HG02885 (cell line): ENCODE measurements at regions not wholly inside any gene's neighbourhood (a gene's known extent, or its start where the extent isn't known, plus 50 kb on each side); places are given as distances from the start of the nearest gene placed in this dataset.
"Not testable (repeated sequence)": the region's sequence is repeated elsewhere in the genome, so short reads cannot be mapped to it uniquely, and the experiment has no call there.

Experiments used
- ATAC-seq: cut with Tn5 transposase; IDR thresholded peaks from one replicate; pipeline ENCODE4 v1.9.1; 2021; ENCODE audit warnings: mild to moderate bottlenecking; ENCODE audit not compliant: unreplicated experiment, poor library complexity

DNA sequence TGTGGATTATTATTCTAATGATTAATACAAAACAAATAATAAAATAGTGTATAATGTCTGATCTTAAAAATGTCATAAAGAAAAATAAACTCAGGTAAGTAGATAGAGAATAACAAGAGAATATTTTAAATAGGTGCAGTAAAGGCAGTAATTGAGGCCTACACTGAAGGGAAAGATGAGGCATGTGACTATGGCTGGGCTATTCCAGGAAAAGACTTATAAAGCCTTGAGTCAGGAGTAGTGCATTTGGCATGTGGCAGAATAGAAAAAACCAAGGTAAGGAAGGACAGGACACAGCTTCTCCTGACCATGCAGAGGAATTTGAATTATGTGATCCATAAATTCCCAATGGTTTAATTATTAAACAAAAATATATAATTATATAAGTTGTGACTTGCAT lies 215.6 kb upstream of the C1QTNF3 start:
- not testable (repeated sequence) for ATAC-seq

DNA sequence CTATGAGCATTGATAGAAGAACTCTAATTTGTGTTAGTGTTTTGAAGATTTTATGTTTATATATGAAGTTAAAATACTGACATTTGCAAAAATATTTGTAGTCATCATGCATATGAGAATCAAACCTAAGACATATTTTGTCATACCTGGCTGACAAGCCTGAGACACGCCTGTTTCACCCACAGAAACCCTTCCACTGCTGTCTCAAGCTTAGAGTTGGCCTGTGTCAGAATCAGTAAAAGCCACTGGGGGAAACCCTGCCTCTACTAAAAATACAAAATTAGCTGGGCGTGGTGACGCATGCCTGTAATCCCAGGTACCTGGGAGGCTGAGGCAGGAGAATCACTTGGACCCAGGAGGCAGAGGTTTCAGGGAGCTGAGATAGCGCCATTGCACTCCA lies 218.0 kb upstream of the C1QTNF3 start:
- ATAC-seq: peak; percentile 65

DNA sequence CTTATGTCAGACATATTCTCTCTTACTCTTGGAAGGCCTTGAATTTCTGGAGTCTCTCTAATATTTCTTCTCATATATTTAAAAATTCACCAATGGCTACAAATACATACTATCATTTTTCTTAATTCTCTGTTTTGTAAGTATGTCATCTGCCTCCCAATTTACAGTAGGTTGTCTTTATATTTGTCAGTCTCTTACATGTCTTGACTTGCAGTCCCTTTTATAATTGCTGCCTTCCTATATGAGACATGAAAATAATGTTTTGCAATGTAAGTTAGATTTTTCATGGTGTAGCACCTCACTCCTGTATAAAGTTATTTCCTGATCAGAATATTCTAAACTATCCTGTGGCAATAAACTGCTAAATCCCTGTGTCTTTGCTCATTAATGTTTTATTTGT lies 223.1 kb upstream of the C1QTNF3 start:
- not testable (repeated sequence) for ATAC-seq

DNA sequence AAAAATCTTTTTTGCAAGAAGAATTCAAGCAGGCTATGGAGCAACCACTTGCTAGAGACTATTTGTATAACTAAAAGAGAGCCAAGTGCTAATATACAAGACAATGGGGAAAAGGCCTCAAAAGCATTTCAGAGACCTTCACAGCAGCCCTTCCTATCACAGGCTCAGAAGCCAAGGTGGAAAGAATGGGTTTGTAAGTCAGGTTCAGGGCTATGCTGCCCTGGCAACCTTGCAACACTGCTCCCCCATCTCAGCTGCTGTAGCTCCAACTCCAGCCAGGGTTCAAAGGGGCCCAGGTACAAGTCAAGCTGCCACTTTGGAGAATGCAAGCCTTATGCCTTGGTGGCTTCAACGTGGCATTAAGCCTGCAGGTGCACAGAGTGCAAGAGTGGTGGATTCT lies 253.7 kb upstream of the C1QTNF3 start:
- ATAC-seq: not testable (repeated sequence)

DNA sequence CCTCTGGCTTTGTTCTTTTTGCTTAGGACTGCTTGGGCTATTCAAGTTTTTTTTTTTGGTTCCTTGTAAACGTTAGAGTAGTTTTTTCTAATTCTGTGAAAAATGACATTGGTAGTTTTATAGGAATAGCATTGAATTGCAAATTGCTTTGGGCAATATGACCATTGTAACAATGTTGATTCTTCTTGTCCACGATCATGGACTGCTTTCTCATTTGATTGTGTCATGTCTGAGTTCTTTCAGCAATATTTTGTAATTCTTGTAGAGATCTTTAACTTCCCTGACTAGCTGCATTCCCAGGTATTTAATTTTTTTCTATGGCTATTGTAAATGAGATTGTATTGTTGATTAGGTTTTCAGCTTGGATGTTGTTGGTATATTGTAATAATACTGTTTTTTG lies 286.2 kb upstream of the C1QTNF3 start:
- not testable (repeated sequence) for ATAC-seq

DNA sequence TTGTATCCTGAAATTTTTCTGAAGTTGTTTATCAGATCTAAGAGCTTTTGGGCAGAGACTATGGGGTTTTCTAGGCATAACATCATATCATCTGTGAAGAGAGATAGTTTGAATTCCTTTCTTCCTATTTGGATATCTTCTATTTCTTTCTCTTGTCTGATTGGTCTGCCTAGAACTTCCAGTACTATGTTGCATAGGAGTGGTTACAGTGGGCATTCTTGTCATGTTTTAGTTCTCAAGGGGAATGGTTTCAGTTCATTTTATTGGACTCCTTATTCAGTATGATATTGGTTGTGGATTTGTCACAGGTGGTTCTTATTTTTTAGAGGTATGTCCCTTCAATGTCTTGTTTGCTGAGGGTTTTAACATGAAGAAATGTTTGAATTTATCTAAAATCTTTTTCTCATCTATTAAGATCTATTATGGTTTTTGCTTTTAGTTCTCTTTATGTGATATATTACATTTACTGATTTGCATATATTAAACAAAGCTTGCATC lies 286.6 kb upstream of the C1QTNF3 start:
- not testable (repeated sequence) for ATAC-seq

GRCh38 chr5:34331928-34332454 lies 289.0 kb upstream of the C1QTNF3 start:
- not testable (repeated sequence) for ATAC-seq

- ATAC-seq: not testable (repeated sequence)
Measured at GRCh38 chr5:34339408-34340001, 296.5 kb upstream of the C1QTNF3 start.

DNA sequence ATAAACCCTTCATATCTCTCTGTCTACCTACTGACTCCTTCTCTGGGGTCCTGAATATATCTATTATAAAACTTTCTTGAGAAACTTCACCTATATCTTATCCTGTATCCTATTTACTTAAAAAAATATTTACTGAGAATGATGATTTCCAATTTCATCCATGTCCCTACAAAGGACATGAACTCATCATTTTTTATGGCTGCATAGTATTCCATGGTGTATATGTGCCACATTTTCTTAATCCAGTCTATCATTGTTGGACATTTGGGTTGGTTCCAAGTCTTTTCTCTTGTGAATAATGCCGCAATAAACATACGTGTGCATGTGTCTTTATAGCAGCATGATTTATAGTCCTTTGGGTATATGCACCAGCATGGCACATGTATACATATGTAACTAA lies 301.7 kb upstream of the RAI14 start:
- ATAC-seq: not testable (repeated sequence)

GRCh38 chr5:34371417-34371816 lies 284.7 kb upstream of the RAI14 start:
- ATAC-seq: peak; percentile 68

DNA sequence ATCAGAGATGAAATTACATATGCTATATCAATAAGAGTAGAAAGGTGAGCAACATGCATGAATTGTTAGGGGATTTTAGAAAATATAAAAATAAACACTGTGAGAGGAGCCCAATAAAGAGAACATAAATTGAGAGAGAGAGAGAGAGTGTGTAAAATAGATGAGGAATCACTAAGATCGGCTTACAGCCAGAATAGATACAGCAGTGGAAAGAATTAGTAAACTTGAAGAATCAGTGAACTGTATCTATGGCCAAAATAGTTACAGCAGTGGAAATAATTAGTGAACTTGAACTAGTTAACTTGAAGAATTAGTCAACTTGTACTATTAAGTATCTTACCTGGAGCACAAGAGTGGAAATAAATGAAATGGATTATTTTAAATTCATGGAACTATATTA lies 284.3 kb upstream of the RAI14 start:
- peak; percentile 73 for ATAC-seq

GRCh38 chr5:34372739-34373138 lies 283.4 kb upstream of the RAI14 start:
- not testable (repeated sequence) for ATAC-seq

- not testable (repeated sequence) for ATAC-seq
Measured at GRCh38 chr5:34377651-34378050, 278.5 kb upstream of the RAI14 start.

- ATAC-seq: not testable (repeated sequence)
Measured at GRCh38 chr5:34378498-34378897, 277.6 kb upstream of the RAI14 start.

GRCh38 chr5:34388754-34389153 lies 267.4 kb upstream of the RAI14 start:
- not testable (repeated sequence) for ATAC-seq

DNA sequence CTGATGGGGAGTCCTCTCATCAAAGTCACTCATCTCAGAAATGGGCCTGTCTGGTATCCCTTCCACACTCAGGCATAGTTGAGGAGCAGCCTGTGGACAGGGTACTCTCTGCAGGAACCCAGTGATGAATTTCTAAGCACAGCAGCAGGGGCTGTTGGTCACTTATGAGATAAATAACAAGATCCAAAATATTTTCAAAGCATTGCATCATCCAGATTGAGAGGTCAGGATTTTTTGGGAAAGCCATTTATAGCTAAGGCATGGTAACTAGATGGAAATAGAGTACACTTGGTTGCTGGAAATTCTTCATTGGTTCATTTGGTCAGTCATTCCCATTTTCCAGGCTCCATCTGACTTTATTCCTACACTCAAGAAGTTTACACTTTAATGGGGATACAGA lies 246.8 kb upstream of the RAI14 start:
- no peak for ATAC-seq

DNA sequence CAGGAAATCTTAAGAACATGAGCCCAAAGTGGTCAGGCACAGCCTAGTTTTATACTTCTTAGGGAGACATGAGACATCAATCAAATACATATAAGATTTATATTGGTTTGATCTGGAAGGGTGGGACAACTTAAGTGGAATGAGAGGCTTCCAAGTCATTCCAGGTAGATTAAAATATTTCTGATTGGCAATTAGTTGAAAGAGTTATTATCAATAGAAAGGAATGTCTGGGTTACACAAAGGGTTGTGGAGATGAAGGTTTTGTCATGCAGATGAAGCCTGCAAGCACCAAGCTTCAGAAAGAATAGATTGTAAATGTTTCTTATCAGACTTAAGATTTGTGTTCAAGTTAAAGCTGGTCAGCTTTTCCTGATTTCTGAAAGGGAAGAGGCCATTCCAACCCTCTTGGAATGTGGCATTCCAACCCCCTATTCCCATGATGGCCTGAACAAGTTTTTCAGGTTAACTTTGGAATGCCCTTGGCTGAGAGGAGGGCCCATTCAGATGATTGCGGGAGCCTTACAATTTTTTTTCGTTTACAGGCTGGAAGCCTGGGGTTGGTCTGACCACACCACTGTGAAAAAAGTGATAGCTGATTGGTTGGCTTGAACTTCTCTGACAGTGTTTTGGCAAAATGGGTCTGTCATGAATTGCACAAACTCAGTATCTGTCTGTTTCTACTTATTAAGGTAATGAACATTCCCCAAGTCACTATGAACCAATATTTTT lies 245.6 kb upstream of the RAI14 start:
- no peak for ATAC-seq

DNA sequence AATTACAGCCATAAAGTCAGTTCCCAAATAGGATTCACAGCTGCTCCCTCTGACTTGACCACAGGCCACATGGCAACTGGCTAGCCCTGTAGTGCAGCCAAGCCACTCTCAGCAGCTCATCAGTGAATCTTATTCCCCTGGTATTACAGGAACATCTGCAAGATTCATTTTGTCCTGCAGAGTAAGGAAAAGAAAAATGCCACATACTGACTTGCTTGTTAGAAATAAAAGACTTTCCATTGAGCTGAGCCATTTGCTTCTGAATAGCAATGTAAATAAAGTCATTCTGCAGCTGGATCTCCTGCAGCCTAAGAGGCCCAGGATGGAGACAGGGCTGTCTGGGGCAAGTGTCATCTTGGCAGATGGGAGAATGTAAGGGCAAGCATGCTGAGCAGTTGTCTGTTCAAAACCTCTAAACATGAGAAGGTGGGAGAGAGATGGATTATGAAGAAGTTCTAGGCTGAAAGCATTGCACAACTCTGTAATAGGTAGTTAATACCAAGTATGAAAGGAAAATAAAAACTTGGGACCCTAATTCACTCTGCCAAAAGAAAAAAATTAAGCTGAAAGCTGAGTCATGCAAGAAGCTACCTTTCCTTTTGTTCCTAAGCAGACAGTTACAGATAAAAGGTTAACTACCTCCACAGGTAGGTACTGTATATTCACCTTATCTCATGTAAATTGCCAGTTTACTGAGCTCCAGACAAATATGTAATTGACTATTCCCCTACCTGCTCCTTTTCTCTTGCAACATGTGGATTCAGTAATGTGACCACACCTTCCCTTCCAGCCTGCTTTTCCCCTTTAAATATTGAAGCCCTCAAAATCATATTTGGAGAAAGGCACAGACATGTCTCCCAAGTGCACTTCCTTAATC lies 244.4 kb upstream of the RAI14 start:
- ATAC-seq: no peak

GRCh38 chr5:34412736-34413135 lies 243.4 kb upstream of the RAI14 start:
- no peak for ATAC-seq

DNA sequence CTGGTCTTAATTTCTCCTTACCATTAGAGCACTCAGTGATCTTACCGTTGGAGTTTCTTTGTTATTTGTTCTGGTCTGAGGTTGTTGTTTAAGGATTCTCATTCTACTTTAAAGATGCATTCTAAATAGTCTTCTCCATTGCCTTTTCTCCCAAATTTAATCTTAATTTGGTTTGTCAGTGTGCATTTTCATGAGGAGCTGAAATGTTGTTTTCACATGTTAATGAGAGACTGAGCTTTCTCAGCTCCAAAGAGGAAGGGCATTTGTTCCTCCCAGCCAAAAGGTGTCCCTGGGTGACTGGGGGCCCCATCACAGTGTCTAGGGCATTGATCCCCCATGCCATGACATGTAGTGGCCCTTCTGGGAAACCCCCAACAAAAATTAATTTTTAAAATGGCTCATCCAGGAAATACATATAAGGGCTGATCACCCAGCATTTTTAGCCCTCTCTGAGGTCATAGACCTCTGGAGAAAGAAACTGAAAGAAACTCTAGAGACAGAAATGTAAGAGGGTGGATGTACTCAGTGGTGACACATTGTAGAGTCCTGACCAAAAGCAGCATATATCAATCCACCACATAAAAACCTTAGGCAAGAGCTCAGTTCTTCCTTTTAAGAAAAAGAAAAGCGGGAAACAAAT lies 240.4 kb upstream of the RAI14 start:
- peak; percentile 100 for ATAC-seq
